GM23338 (cell line): ENCODE measurements at regions not wholly inside any gene's neighbourhood (a gene's known extent, or its start where the extent isn't known, plus 50 kb on each side); places are given as distances from the start of the nearest gene placed in this dataset.

Experiments
- ATAC-seq: fragments of 200-7000 bp; cut with Tn5 transposase; 3 replicates; pipeline ENCODE4 v1.9.1; 2020
- DNase-seq: peaks from one replicate; pipeline ENCODE4 v3.0.0-alpha.2; 2015; ENCODE audit warnings: low spot score
- H2AFZ ChIP-seq: fragments of 200-600 bp; sonication (generic); 2 replicates; pipeline ENCODE4 v1.8.0; 2016; ENCODE audit warnings: antibody characterized with exemption, mild to moderate bottlenecking, moderate library complexity
- H3F3A ChIP-seq: fragments of 200-600 bp; sonication (generic); replicated peaks from 2 replicates; pipeline ENCODE4 v1.8.0; 2017; ENCODE audit warnings: antibody characterized with exemption, mixed run types, low read depth
- H3K27ac ChIP-seq: fragments of 200-600 bp; sonication (generic); 2 replicates; pipeline ENCODE4 v1.6.1; 2016; ENCODE audit warnings: low read depth
- H3K27me3 ChIP-seq: fragments of 200-600 bp; sonication (generic); 2 replicates; pipeline ENCODE4 v1.8.0; 2016; ENCODE audit warnings: mild to moderate bottlenecking, mixed run types, moderate library complexity; ENCODE audit not compliant: insufficient read depth
- H3K36me3 ChIP-seq: fragments of 200-600 bp; sonication (generic); 2 replicates; pipeline ENCODE4 v1.8.0; 2016; ENCODE audit warnings: mild to moderate bottlenecking; ENCODE audit not compliant: insufficient read depth
- H3K4me1 ChIP-seq: fragments of 200-600 bp; sonication (generic); 2 replicates; pipeline ENCODE4 v1.8.0; 2016; ENCODE audit warnings: mild to moderate bottlenecking, moderate library complexity; ENCODE audit not compliant: insufficient read depth
- H3K4me2 ChIP-seq: fragments of 200-600 bp; sonication (generic); 2 replicates; pipeline ENCODE4 v1.7.1; 2017; ENCODE audit warnings: mixed run types
- H3K4me3 ChIP-seq: fragments of 200-600 bp; sonication (generic); 2 replicates; pipeline ENCODE4 v1.6.1; 2016; ENCODE audit warnings: mixed run types
- H3K79me2 ChIP-seq: fragments of 200-600 bp; sonication (generic); replicated peaks from 2 replicates; pipeline ENCODE4 v1.8.0; 2017; ENCODE audit warnings: mild to moderate bottlenecking; ENCODE audit not compliant: insufficient read depth
- H3K9me2 ChIP-seq: fragments of 200-600 bp; sonication (generic); 2 replicates; pipeline ENCODE4 v1.8.0; 2017; ENCODE audit not compliant: insufficient read depth
- H4K20me1 ChIP-seq: fragments of 200-600 bp; sonication (generic); replicated peaks from 2 replicates; pipeline ENCODE4 v1.8.0; 2017; ENCODE audit warnings: mild to moderate bottlenecking; ENCODE audit not compliant: insufficient read depth
- H3K27ac Mint-ChIP-seq: 2 replicates; pipeline ENCODE4 v1.8.0; 2020; ENCODE audit warnings: inconsistent platforms, mild to moderate bottlenecking, moderate library complexity, mixed read lengths
- H3K27me3 Mint-ChIP-seq: 3 replicates; pipeline ENCODE4 v1.8.0; 2022; ENCODE audit warnings: low read depth, mild to moderate bottlenecking, moderate library complexity, mixed read lengths, inconsistent platforms; ENCODE audit not compliant: insufficient read depth, poor library complexity
- H3K36me3 Mint-ChIP-seq: 3 replicates; pipeline ENCODE4 v1.8.0; 2021; ENCODE audit warnings: low read depth, mild to moderate bottlenecking, inconsistent platforms, moderate library complexity, mixed read lengths
- H3K4me1 Mint-ChIP-seq: 3 replicates; pipeline ENCODE4 v1.8.0; 2020; ENCODE audit warnings: mild to moderate bottlenecking, inconsistent platforms, mixed read lengths
- H3K4me3 Mint-ChIP-seq: 3 replicates; pipeline ENCODE4 v1.8.0; 2021; ENCODE audit warnings: moderate library complexity, mild to moderate bottlenecking, inconsistent platforms, mixed read lengths
- H3K9me3 Mint-ChIP-seq: 3 replicates; pipeline ENCODE4 v1.8.0; 2020; ENCODE audit warnings: moderate library complexity, mild to moderate bottlenecking, inconsistent platforms, mixed read lengths
- CREB1 ChIP-seq: fragments of 250-450 bp; sonication (Bioruptor Pico); IDR thresholded peaks from 2 replicates; pipeline ENCODE4 v1.5.0; 2020; ENCODE audit warnings: low read depth, mild to moderate bottlenecking, moderate library complexity
- CTCF ChIP-seq, 2 experiments: fragments of 200-600 bp in 1 of 2; sonication (generic) in 1 of 2; conservative IDR thresholded peaks; 2 replicates each; pipeline versions ENCODE4 v1.5.1 to v1.6.1; 2016 to 2017; ENCODE audit warnings: antibody characterized with exemption in 2 of 2, low read depth in 2 of 2, mild to moderate bottlenecking in 2 of 2, moderate library complexity in 1 of 2
- ETS1 ChIP-seq: IDR thresholded peaks from 2 replicates; pipeline ENCODE4 v1.6.1; 2016; ENCODE audit warnings: antibody characterized with exemption
- EZH2 ChIP-seq: fragments of 200-600 bp; sonication (generic); IDR thresholded peaks from one replicate; pipeline ENCODE4 v1.8.0; 2017; ENCODE audit warnings: antibody characterized with exemption, mild to moderate bottlenecking, low read depth; ENCODE audit not compliant: unreplicated experiment
- EZH2phosphoT487 ChIP-seq: fragments of 200-600 bp; sonication (generic); IDR thresholded peaks from one replicate; pipeline ENCODE4 v1.8.1; 2018; ENCODE audit warnings: antibody characterized with exemption; ENCODE audit not compliant: unreplicated experiment
- JUNB ChIP-seq: IDR thresholded peaks from one replicate; pipeline ENCODE4 v1.6.1; 2016; ENCODE audit warnings: antibody characterized with exemption; ENCODE audit not compliant: unreplicated experiment
- NANOG ChIP-seq: IDR thresholded peaks from 2 replicates; pipeline ENCODE4 v1.6.1; 2016; ENCODE audit warnings: antibody characterized with exemption, borderline replicate concordance
- POLR2AphosphoS5 ChIP-seq: IDR thresholded peaks from 2 replicates; pipeline ENCODE4 v1.6.1; 2016; ENCODE audit warnings: antibody characterized with exemption, low read depth
- REST ChIP-seq: IDR thresholded peaks from one replicate; pipeline ENCODE4 v1.6.1; 2018; ENCODE audit warnings: antibody characterized with exemption; ENCODE audit not compliant: unreplicated experiment
- STAT1 ChIP-seq: IDR thresholded peaks from one replicate; pipeline ENCODE4 v1.6.1; 2016; ENCODE audit warnings: antibody characterized with exemption; ENCODE audit not compliant: unreplicated experiment
- ZNF114 ChIP-seq: fragments of 250-450 bp; sonication (Bioruptor Pico); IDR thresholded peaks from 2 replicates; pipeline ENCODE4 v1.5.0; 2020; ENCODE audit warnings: mild to moderate bottlenecking, moderate library complexity
- ZNF331 ChIP-seq: fragments of 250-450 bp; sonication (Bioruptor Pico); IDR thresholded peaks from 2 replicates; pipeline ENCODE4 v1.5.0; 2020; ENCODE audit warnings: low read depth, mild to moderate bottlenecking, moderate library complexity
- ZNF462 ChIP-seq: fragments of 250-450 bp; sonication (Bioruptor Pico); IDR thresholded peaks from 2 replicates; pipeline ENCODE4 v1.5.0; 2020; ENCODE audit warnings: mild to moderate bottlenecking, moderate library complexity

GRCh38 chr3:22172964-22173363, 422.0 kb upstream of the ZNF385D start:
- Mint-ChIP-seq H3K4me1 (no peaks in the 10 kb centered on the region), H3K9me3 (no peaks in the 10 kb centered on the region; the same call in 2 of the 3 replicates), H3K36me3 (no peaks in the 10 kb centered on the region), H3K4me3 (no peak overlapping the region), H3K27ac (no peak overlapping the region), H3K27me3 (no peaks in the 10 kb centered on the region)
- DNase-seq (no peak), ATAC-seq (no peak)
- TF ChIP-seq POLR2AphosphoS5, result no peak
- TF ChIP-seq ZNF331 (CRISPR knock-in tag), result no peak
- TF ChIP-seq EZH2phosphoT487, result no peak
- TF ChIP-seq EZH2, result no peak
- no peak for TF ChIP-seq ZNF114 (CRISPR knock-in tag)
- no peak for TF ChIP-seq CREB1 (CRISPR knock-in tag)
- no peak for TF ChIP-seq CTCF (conservative IDR thresholded peaks at IDR 0.05; ENCODE audit: low read depth in 2 of 2)
- no peak for TF ChIP-seq REST
- TF ChIP-seq ETS1, result no peak
- no peak for TF ChIP-seq STAT1
- no peak for TF ChIP-seq JUNB
- no peak for TF ChIP-seq NANOG
- no peak for TF ChIP-seq ZNF462 (CRISPR knock-in tag)
- H3K4me3 ChIP-seq, result no peak overlapping the region
- no peaks in the 10 kb centered on the region for H3K79me2 ChIP-seq
- H3K9me2 ChIP-seq, result no peaks in the 10 kb centered on the region
- no peaks in the 10 kb centered on the region for H3K27me3 ChIP-seq
- no peaks in the 10 kb centered on the region for H4K20me1 ChIP-seq
- H3K36me3 ChIP-seq, result no peaks in the 10 kb centered on the region
- no peaks in the 10 kb centered on the region for H3K4me1 ChIP-seq
- H3K27ac ChIP-seq, result no peak overlapping the region
- H3F3A ChIP-seq, result no peaks in the 10 kb centered on the region
- H3K4me2 ChIP-seq, result no peak overlapping the region
- no peak overlapping the region for H2AFZ ChIP-seq
